Keratinocyte (primary cell): ENCODE measurements at regions not wholly inside any gene's neighbourhood (a gene's known extent, or its start where the extent isn't known, plus 50 kb on each side); places are given as distances from the start of the nearest gene placed in this dataset.

Source experiments
- CTCF ChIP-seq, 3 experiments: IDR thresholded peaks in 1 of 3; conservative IDR thresholded peaks in 1 of 3; optimal IDR thresholded peaks in 1 of 3; 2 replicates in 2 of 3; 3 replicates in 1 of 3; pipeline versions ENCODE3 to v1.5.1; 2011; ENCODE audit warnings: low read length in 3 of 3, mild to moderate bottlenecking in 3 of 3, moderate library complexity in 2 of 3, control low read depth in 1 of 3, inconsistent platforms in 1 of 3; ENCODE audit not compliant: insufficient read depth in 2 of 3; ENCODE audit errors: extremely low read depth in 1 of 3
- EZH2 ChIP-seq: IDR thresholded peaks from one replicate; pipeline ENCODE4 v1.6.1; 2012; ENCODE audit warnings: inconsistent platforms, mild to moderate bottlenecking, low read length, moderate library complexity

DNA sequence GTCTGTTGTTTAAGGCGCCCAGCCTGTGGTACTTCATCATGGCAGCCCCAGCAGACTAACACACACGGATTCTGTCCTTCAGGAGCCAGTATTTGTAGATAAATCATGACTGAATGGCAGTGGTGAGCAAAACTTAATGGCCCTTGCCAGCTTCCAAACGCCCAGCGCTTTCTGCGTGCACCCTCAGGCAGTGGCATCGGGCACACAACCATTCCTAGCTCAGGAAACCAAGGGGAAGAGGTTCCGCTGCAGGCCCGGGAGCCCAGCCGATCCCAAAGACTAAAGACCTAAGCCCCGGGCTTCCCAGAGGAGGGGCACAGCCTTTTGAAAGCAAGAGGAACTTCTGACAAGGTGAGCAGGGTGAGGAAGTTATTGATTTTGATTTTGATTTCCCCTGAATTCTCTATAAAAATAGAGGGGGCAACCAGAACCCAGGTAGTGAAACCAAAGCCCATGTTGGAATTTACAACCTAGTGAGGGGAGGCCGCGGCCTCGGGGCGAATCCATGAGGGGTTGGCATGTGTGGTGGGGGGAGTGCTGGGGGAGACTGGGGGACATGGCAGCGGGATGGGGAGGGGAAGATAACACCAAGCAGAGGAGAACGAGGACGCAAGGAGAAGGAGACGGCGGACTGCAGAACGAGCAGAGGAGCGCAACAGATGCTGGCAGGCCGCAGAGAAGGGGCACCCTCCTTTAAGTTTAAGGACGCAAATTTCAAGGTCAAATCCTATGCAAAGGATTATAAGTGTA lies 79.9 kb upstream of the SEPTIN5 start:
- TF ChIP-seq CTCF (optimal IDR thresholded peaks at IDR 0.05 in 1 of 3, IDR thresholded peaks at IDR 0.05 in 1 of 3, conservative IDR thresholded peaks at IDR 0.05 in 1 of 3; ENCODE audit: extremely low read depth in 1 of 3, insufficient read depth in 2 of 3, low read length in 3 of 3) (no peak), EZH2 (no peak)
